Peyer's patch (tissue), 4 donors: ENCODE measurements at regions not wholly inside any gene's neighbourhood (a gene's known extent, or its start where the extent isn't known, plus 50 kb on each side); places are given as distances from the start of the nearest gene placed in this dataset.

Experiments
- DNase-seq, 3 donors: peaks; one replicate each; pipeline ENCODE4 v3.0.0-alpha.2; 2017 to 2019
- H3K27ac ChIP-seq, 4 donors: fragments of 200-600 bp; sonication (generic); one replicate each; pipeline ENCODE4 v1.5.1; 2016 to 2019
- H3K27me3 ChIP-seq, 2 donors: fragments of 200-600 bp; sonication (generic); one replicate each; pipeline ENCODE4 v1.5.1; 2019
- H3K36me3 ChIP-seq, 3 donors: fragments of 200-600 bp; sonication (generic); one replicate each; pipeline ENCODE4 v1.5.1; 2016 to 2019
- H3K4me1 ChIP-seq, 4 donors: fragments of 200-600 bp; sonication (generic); one replicate each; pipeline ENCODE4 v1.5.1; 2016 to 2019
- H3K4me3 ChIP-seq, 4 donors: fragments of 200-600 bp; sonication (generic); 1 replicate in 3 of 4; 2 replicates in 1 of 4; pipeline ENCODE4 v1.5.1; 2016 to 2019; ENCODE audit warnings: mild to moderate bottlenecking in 1 of 4
- H3K9me3 ChIP-seq, 4 donors: fragments of 200-600 bp; sonication (generic); one replicate each; pipeline ENCODE4 v1.5.1; 2016 to 2019; ENCODE audit warnings: mild to moderate bottlenecking in 1 of 4
- POLR2A ChIP-seq, 2 donors: fragments of 450-650 bp; IDR thresholded peaks; one replicate each; pipeline ENCODE4 v1.5.1; 2017; ENCODE audit warnings: antibody characterized with exemption in 2 of 2, mild to moderate bottlenecking in 2 of 2, moderate library complexity in 2 of 2
- TF ChIP-seq, protein P1 (sequence below), 6 experiments: fragments of 450-650 bp in 4 of 6; fragments of 200-600 bp in 2 of 6; sonication (generic) in 1 of 6; IDR thresholded peaks; one replicate each; pipeline ENCODE4 v1.5.1; 2017 to 2019; ENCODE audit warnings: antibody characterized with exemption in 6 of 6, mild to moderate bottlenecking in 3 of 6, moderate library complexity in 1 of 6

- Histone ChIP-seq H3K36me3 (no peaks in the 10 kb centered on the region), H3K4me3 (no peak overlapping the region), H3K27me3 (no peaks in the 10 kb centered on the region), H3K27ac (no peak overlapping the region), H3K4me1 (no peaks in the 10 kb centered on the region), H3K9me3 (no peaks in the 10 kb centered on the region)
- peak in 1 of 3 donors; percentile 8 for DNase-seq
- TF ChIP-seq, protein P1, sequence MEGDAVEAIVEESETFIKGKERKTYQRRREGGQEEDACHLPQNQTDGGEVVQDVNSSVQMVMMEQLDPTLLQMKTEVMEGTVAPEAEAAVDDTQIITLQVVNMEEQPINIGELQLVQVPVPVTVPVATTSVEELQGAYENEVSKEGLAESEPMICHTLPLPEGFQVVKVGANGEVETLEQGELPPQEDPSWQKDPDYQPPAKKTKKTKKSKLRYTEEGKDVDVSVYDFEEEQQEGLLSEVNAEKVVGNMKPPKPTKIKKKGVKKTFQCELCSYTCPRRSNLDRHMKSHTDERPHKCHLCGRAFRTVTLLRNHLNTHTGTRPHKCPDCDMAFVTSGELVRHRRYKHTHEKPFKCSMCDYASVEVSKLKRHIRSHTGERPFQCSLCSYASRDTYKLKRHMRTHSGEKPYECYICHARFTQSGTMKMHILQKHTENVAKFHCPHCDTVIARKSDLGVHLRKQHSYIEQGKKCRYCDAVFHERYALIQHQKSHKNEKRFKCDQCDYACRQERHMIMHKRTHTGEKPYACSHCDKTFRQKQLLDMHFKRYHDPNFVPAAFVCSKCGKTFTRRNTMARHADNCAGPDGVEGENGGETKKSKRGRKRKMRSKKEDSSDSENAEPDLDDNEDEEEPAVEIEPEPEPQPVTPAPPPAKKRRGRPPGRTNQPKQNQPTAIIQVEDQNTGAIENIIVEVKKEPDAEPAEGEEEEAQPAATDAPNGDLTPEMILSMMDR (IDR thresholded peaks at IDR 0.05): no peak
- no peak for TF ChIP-seq POLR2A (IDR thresholded peaks at IDR 0.05)
These were observed 275.3 kb downstream of the CRLF2 start for GRCh38 chrX:936979-937769.

- H3K4me1 ChIP-seq: no peaks in the 10 kb centered on the region
These were observed 278.8 kb downstream of the CRLF2 start for GRCh38 chrX:933611-934010.

GRCh38 chrX:928606-929005, 283.8 kb downstream of the CRLF2 start:
- Histone ChIP-seq H3K27ac (no peak overlapping the region), H3K27me3 (no peaks in the 10 kb centered on the region), H3K9me3 (no peaks in the 10 kb centered on the region), H3K36me3 (no peaks in the 10 kb centered on the region), H3K4me1 (no peaks in the 10 kb centered on the region), H3K4me3 (no peak overlapping the region)
- no peak for DNase-seq
- TF ChIP-seq, protein P1 (IDR thresholded peaks at IDR 0.05): no peak
- no peak for TF ChIP-seq POLR2A (IDR thresholded peaks at IDR 0.05)

More at GRCh38 chrX:933611-934010, 278.8 kb downstream of the CRLF2 start:
- no peak overlapping the region for H3K27ac ChIP-seq
- no peaks in the 10 kb centered on the region for H3K27me3 ChIP-seq
- no peaks in the 10 kb centered on the region for H3K36me3 ChIP-seq
- no peaks in the 10 kb centered on the region for H3K9me3 ChIP-seq
- TF ChIP-seq POLR2A (IDR thresholded peaks at IDR 0.05): no peak
- TF ChIP-seq, protein P1 (IDR thresholded peaks at IDR 0.05): no peak
- no peak overlapping the region for H3K4me3 ChIP-seq
- no peak for DNase-seq

DNA sequence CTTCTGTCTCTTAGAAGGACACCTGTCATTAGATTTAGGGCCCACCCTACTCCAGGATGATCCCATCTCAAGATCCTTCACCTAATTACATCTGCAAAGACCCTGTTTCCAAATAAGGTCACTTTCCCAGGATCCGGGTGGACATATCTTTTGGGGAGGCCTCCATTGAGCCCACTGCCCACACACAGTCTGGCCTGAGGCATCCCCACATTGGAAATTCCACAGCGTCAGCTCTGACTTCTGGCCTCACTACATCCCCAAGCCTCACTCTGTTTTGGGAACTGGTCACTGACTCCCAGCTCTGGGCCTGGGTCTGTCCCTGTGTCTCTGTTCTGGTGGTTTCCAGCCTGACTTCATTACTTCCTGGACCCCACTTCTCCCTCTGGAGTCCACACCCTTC, 285.5 kb downstream of the CRLF2 start:
- no peak for DNase-seq
- H3K27me3 ChIP-seq: no peaks in the 10 kb centered on the region

GRCh38 chrX:926070-926469, 286.4 kb downstream of the CRLF2 start:
- no peak for DNase-seq
- Histone ChIP-seq H3K27ac (no peak overlapping the region), H3K36me3 (no peaks in the 10 kb centered on the region), H3K27me3 (no peaks in the 10 kb centered on the region), H3K4me1 (no peaks in the 10 kb centered on the region), H3K9me3 (peaks cover 0 to 5% (median 0%) of the 10 kb centered on the region in 4 donors), H3K4me3 (no peak overlapping the region)
- TF ChIP-seq POLR2A (IDR thresholded peaks at IDR 0.05): no peak
- TF ChIP-seq, protein P1 (IDR thresholded peaks at IDR 0.05): no peak

More for the DNA sequence above, 285.5 kb downstream of the CRLF2 start:
- no peak for TF ChIP-seq POLR2A (IDR thresholded peaks at IDR 0.05)
- TF ChIP-seq, protein P1 (IDR thresholded peaks at IDR 0.05): no peak
- Histone ChIP-seq H3K36me3 (no peaks in the 10 kb centered on the region), H3K4me1 (no peaks in the 10 kb centered on the region), H3K4me3 (no peak overlapping the region), H3K27ac (no peak overlapping the region), H3K9me3 (no peaks in the 10 kb centered on the region)
